GM12872 (cell line): ENCODE measurements at regions not wholly inside any gene's neighbourhood (a gene's known extent, or its start where the extent isn't known, plus 50 kb on each side); places are given as distances from the start of the nearest gene placed in this dataset.

Experiments
- CTCF ChIP-seq: IDR thresholded peaks from 3 replicates; pipeline ENCODE4 v1.5.1; 2011; ENCODE audit warnings: low read depth, mild to moderate bottlenecking, low read length, moderate library complexity; ENCODE audit not compliant: insufficient read depth

GRCh38 chr17:77438241-77439188 lies 297.7 kb downstream of the SEC14L1 start:
- no peak for TF ChIP-seq CTCF

GRCh38 chr17:77439189-77440018 lies 298.6 kb downstream of the SEC14L1 start:
- TF ChIP-seq CTCF, result no peak

DNA sequence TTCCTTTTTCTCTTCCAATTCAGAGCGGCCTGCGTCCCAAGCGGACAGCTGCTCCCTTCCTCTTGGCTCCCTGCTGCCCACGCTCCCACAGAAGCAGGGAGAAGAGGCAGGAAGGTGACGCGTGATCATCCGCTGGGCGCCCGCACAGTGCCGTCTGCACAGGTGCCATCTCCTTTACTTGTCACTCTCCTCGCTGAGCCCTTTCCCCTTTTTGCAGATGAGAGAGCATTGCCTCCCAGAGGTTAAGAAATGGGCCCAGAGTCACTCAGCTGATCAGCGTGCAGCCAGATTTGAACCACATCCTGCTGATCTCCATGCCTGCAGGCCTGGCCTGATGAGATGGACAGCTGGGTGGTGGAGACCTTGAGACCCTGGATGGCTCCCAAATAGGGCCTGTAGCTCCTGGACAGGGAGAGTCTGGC lies 299.8 kb downstream of the SEC14L1 start:
- TF ChIP-seq CTCF, result no peak

- 0 out of 3 replicates have a peak, but pooled peaks have one; percentile 5 for TF ChIP-seq CTCF
Measured at GRCh38 chr17:77441130-77441920, 300.6 kb downstream of the SEC14L1 start.

DNA sequence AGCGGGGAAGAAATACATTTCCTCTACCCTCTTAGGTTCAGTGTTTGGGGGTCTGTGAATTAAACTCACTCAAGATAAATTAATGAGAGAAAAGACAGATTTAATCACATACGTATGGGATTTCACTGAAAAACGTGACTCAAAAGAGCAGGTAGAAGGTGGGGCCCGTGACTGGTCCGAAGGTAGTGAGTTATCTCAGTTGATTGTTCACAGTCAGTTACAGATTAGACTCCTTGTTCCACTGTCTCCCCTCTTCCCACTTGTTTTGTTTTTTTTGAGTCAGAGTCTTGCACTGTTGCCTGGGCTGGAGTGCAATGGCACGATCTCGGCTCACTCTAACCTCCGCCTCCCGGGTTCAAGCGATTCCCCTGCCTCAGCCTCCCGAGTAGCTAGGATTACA lies 301.2 kb downstream of the SEC14L1 start:
- TF ChIP-seq CTCF, result no peak

DNA sequence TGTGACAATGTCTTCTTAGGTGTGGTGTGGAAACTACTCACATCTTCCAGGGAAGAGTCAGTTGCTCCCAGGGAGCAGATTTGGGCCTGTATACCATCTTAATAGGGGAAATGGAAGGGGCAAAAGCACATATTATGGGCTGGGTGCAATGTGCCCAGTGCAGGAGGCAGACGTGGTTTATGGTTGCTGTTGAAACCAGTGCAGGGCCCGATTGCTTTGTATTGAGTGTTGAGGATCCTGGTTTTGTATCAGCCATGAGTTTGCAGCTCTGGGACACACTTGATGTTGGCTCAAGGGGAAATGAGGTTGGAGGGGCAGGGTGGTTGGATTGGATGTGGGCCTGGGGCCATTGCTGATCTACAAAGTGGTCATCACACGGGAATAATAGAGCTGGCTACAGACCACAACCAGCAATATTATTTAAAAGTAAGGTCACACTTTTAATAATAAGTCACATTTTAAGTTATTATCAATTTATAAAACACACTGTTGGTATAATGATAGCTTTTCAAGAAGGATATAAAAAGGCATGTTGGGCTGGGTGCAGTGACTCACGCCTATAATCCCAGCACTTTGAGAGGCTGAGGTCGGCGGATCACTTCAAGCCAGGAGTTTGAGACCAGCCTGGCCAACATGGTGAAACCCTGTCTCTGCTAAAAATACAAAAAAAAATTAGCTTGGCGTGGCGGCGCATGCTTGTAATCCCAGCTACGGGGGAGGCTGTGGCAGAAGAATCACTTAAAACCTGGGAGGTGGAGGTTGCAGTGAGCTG lies 302.4 kb downstream of the SEC14L1 start:
- TF ChIP-seq CTCF, result no peak
